AG09319 (cell line): ENCODE measurements at regions not wholly inside any gene's neighbourhood (a gene's known extent, or its start where the extent isn't known, plus 50 kb on each side); places are given as distances from the start of the nearest gene placed in this dataset.

Experiments used
- DNase-seq: peaks from one replicate; pipeline ENCODE4 v3.0.0-alpha.2; 2010; ENCODE audit warnings: low read depth; ENCODE audit errors: extremely low read depth
- TF ChIP-seq, protein P1 (sequence below): IDR thresholded peaks from 2 replicates; pipeline ENCODE4 v1.5.1; 2011; ENCODE audit warnings: low read depth, mild to moderate bottlenecking, inconsistent platforms, low read length, moderate library complexity

DNA sequence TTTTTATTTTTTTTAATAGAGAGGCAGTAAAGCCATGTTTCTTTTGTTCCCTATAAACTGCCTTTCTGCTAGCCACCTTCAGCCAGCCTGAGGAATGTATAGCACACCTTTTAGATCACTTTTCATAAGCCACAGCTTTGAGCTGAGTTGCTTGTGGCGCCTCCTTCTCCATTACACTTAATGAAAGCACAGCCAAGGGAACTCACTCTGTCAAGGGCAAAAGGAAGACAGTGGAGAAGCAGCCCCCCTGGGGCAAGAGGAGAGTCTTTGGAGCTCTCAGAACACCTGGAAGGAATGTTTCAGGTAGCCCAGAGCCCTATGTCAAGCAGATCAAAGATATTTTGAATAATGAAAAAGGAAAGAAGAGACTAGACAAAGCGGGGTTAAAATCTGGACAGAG lies 235.1 kb downstream of the CLIC5 start:
- DNase-seq: no peak
- TF ChIP-seq, protein P1, sequence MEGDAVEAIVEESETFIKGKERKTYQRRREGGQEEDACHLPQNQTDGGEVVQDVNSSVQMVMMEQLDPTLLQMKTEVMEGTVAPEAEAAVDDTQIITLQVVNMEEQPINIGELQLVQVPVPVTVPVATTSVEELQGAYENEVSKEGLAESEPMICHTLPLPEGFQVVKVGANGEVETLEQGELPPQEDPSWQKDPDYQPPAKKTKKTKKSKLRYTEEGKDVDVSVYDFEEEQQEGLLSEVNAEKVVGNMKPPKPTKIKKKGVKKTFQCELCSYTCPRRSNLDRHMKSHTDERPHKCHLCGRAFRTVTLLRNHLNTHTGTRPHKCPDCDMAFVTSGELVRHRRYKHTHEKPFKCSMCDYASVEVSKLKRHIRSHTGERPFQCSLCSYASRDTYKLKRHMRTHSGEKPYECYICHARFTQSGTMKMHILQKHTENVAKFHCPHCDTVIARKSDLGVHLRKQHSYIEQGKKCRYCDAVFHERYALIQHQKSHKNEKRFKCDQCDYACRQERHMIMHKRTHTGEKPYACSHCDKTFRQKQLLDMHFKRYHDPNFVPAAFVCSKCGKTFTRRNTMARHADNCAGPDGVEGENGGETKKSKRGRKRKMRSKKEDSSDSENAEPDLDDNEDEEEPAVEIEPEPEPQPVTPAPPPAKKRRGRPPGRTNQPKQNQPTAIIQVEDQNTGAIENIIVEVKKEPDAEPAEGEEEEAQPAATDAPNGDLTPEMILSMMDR: no peak

DNA sequence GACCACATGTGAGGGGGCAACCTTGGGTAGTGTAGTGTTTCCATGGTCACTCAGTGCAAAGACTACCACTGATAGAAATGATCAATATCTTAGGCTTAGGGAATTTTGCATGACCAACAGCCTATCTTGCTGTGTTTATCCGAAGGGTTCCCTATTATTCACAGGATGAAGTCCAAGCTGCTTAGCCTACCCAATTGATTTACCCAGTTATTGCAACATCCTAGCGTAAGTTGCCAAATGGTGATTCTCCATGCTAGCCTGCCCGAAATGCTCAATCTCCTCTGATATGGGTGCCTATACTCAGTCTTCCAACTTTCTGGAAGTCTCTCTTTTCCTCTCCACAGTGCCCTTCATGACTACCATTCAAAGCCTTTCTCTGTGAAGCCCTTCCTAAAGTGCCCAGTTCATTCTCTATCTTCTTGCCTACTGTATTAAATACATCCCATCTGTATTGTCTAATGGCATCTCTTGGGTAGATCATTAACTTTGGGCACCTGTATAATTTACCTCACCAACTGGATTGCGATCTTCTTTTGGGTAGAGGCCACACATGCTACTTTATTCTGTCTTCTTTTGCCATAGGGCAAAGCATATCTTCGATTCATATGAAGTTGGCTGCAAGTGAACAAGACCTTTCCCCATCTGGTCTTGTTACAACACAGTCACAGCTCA lies 240.5 kb downstream of the CLIC5 start:
- DNase-seq: no peak
- TF ChIP-seq, protein P1: no peak

GRCh38 chr6:45773906-45774305 lies 241.8 kb downstream of the CLIC5 start:
- TF ChIP-seq, protein P1: no peak
- no peak for DNase-seq

DNA sequence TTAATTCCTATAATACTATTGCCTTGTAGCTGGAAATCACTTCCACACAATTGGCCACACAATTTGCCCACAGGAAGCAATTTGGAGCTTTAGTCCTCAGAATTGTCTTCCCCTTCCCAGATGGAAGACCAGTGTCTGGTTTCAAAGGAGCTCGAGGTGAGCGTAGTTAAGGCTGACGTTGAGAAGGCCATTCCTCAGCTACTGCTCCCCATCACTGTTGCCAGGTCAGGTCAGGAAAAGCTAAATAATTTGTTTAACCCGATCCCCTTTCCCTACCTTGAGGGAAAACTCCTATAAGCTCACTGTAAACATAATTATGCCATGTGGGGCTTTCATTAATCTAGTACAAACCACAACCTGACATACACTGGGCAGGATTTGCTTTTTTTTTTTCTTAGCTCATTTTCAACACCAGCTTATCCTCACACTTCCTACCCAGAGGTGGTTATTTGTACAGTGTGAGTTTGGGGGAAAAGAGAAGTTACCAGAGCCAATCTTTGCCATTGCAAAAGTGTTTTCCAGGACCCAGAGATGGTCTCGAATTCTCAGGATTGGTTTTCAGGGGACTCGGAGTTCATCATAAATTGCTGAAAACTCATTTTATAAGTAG lies 242.7 kb downstream of the CLIC5 start:
- TF ChIP-seq, protein P1: no peak
- DNase-seq: no peak

DNA sequence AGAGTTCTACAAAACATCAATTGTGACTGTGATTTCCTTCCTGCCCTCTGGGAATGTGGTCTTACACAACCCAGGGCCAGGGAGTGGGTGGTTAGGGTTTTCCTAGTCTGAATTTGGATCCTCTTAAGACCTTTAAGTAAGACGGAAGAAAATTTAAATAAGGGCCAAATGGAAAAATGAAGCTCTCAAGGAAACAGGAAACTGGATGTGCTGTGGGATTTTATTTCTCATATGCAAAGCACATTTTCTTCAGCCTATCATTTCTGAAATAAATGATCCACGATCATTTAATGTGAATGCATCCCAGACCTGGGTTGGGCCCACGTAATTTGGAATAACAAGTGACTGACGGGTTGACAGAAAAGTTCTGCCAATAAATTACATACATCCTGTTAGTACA lies 243.6 kb downstream of the CLIC5 start:
- TF ChIP-seq, protein P1: no peak
- no peak for DNase-seq

DNA sequence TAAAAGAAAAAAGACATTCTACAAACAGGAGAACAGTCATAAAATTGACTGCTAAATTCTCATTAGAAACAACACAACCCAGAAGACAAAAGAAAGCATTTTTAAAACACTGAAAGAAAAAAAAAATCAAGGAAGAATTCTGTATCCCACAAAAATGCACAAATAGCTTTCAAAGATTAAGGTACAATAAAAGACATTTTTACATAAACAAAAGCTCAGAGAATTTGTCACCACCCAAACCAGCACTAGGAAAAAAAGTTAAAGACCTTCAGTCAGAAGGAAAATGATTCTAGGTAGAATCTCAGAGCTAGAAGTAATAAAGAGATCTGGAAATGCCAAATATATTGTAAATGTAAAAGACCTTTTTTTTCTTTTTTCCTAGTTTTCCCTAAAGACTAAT lies 252.4 kb downstream of the CLIC5 start:
- TF ChIP-seq, protein P1: no peak
- DNase-seq: no peak

- no peak for DNase-seq
- TF ChIP-seq, protein P1: no peak
These were observed 256.2 kb downstream of the CLIC5 start for GRCh38 chr6:45759472-45759810.
